Smooth muscle cell (in vitro differentiated cells): ENCODE measurements at regions not wholly inside any gene's neighbourhood (a gene's known extent, or its start where the extent isn't known, plus 50 kb on each side); places are given as distances from the start of the nearest gene placed in this dataset.

Source experiments
- DNase-seq: peaks from one replicate; lab custom pipeline; 2025; ENCODE audit not compliant: unreplicated experiment; lab: John Stamatoyannopoulos, UW
- H2AFZ ChIP-seq: fragments of 200-600 bp; sonication (generic); 2 replicates; pipeline ENCODE4 v1.6.0; 2016; ENCODE audit warnings: antibody characterized with exemption, low read depth, mild to moderate bottlenecking
- H3F3A ChIP-seq: fragments of 200-600 bp; sonication (generic); 2 replicates; pipeline ENCODE4 v1.6.0; 2017; ENCODE audit warnings: antibody characterized with exemption, low read depth
- H3K27ac ChIP-seq: fragments of 200-600 bp; sonication (generic); 2 replicates; pipeline ENCODE4 v1.5.1; 2016; ENCODE audit warnings: low read depth, mild to moderate bottlenecking
- H3K27me3 ChIP-seq: fragments of 200-600 bp; sonication (generic); 2 replicates; pipeline ENCODE4 v1.6.1; 2016; ENCODE audit warnings: low read depth, mild to moderate bottlenecking
- H3K36me3 ChIP-seq: fragments of 200-600 bp; sonication (generic); 2 replicates; pipeline ENCODE4 v1.5.1; 2016; ENCODE audit warnings: low read depth
- H3K4me1 ChIP-seq: fragments of 200-600 bp; sonication (generic); 2 replicates; pipeline ENCODE4 v1.5.1; 2016; ENCODE audit warnings: low read depth
- H3K4me2 ChIP-seq: fragments of 200-600 bp; sonication (generic); 2 replicates; pipeline ENCODE4 v1.6.0; 2016; ENCODE audit warnings: mild to moderate bottlenecking
- H3K4me3 ChIP-seq: fragments of 200-600 bp; sonication (generic); 2 replicates; pipeline ENCODE4 v1.5.1; 2016; ENCODE audit warnings: mild to moderate bottlenecking
- H3K79me2 ChIP-seq: fragments of 200-600 bp; sonication (generic); 2 replicates; pipeline ENCODE4 v1.6.0; 2016; ENCODE audit warnings: low read depth, mild to moderate bottlenecking
- H3K9ac ChIP-seq: fragments of 200-600 bp; sonication (generic); 2 replicates; pipeline ENCODE4 v1.6.0; 2016; ENCODE audit warnings: low read depth
- H3K9me3 ChIP-seq: fragments of 200-600 bp; sonication (generic); replicated peaks from 2 replicates; pipeline ENCODE4 v1.5.1; 2016; ENCODE audit warnings: low read depth
- H4K20me1 ChIP-seq: fragments of 200-600 bp; sonication (generic); 2 replicates; pipeline ENCODE4 v1.6.0; 2016; ENCODE audit warnings: low read depth
- WGBS: methylation state at CpG from one replicate; pipeline ENCODE4 v1.1.7; 2016; ENCODE audit warnings: low lambda C conversion rate; 5-methylcytosine and 5-hydroxymethylcytosine counted together
- TF ChIP-seq, protein P1 (sequence below): fragments of 200-600 bp; sonication (generic); IDR thresholded peaks from 2 replicates; pipeline ENCODE4 v1.5.1; 2017; ENCODE audit warnings: borderline replicate concordance, mild to moderate bottlenecking, antibody characterized with exemption; ENCODE audit not compliant: insufficient read depth, poor library complexity, severe bottlenecking

DNA sequence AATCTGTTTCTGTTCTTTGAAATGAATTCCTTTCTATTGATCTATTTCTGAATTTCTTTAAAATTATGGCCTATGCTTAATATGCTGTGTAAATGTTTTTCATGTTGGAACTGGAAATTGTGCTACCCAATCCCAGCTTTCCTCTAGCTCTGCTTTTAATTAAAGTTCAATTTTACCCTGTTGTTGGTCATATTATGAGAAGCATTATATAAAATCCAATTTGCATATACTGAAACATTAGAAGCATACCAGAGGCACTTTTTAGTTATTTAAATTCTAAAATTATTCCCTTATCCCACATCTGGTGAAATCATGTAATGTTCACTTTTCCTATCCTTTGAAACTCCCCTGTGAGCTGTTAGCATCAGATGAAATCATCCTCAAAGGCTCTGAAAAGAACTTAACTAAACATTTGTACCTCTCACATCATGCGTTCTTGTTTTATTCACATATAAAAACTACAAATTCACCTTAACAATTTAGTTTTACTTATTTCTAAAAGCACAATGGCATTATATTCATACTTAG, 160.6 kb upstream of the COL21A1 start:
- H3K4me1 ChIP-seq: no peaks in the 10 kb centered on the region
- no peak for DNase-seq
- TF ChIP-seq, protein P1, sequence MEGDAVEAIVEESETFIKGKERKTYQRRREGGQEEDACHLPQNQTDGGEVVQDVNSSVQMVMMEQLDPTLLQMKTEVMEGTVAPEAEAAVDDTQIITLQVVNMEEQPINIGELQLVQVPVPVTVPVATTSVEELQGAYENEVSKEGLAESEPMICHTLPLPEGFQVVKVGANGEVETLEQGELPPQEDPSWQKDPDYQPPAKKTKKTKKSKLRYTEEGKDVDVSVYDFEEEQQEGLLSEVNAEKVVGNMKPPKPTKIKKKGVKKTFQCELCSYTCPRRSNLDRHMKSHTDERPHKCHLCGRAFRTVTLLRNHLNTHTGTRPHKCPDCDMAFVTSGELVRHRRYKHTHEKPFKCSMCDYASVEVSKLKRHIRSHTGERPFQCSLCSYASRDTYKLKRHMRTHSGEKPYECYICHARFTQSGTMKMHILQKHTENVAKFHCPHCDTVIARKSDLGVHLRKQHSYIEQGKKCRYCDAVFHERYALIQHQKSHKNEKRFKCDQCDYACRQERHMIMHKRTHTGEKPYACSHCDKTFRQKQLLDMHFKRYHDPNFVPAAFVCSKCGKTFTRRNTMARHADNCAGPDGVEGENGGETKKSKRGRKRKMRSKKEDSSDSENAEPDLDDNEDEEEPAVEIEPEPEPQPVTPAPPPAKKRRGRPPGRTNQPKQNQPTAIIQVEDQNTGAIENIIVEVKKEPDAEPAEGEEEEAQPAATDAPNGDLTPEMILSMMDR: no peak
- no peak overlapping the region for H3K9ac ChIP-seq
- no peaks in the 10 kb centered on the region for H3K79me2 ChIP-seq
- H3K4me3 ChIP-seq: no peak overlapping the region
- no peaks in the 10 kb centered on the region for H3K9me3 ChIP-seq
- H2AFZ ChIP-seq: no peak overlapping the region
- no peaks in the 10 kb centered on the region for H3F3A ChIP-seq
- no peak overlapping the region for H3K4me2 ChIP-seq
- no peaks in the 10 kb centered on the region for H3K27me3 ChIP-seq
- no peaks in the 10 kb centered on the region for H3K36me3 ChIP-seq
- no peaks in the 10 kb centered on the region for H4K20me1 ChIP-seq
- H3K27ac ChIP-seq: no peak overlapping the region
- 95% methylated on average over 1 of the region's 1 CpG for WGBS

DNA sequence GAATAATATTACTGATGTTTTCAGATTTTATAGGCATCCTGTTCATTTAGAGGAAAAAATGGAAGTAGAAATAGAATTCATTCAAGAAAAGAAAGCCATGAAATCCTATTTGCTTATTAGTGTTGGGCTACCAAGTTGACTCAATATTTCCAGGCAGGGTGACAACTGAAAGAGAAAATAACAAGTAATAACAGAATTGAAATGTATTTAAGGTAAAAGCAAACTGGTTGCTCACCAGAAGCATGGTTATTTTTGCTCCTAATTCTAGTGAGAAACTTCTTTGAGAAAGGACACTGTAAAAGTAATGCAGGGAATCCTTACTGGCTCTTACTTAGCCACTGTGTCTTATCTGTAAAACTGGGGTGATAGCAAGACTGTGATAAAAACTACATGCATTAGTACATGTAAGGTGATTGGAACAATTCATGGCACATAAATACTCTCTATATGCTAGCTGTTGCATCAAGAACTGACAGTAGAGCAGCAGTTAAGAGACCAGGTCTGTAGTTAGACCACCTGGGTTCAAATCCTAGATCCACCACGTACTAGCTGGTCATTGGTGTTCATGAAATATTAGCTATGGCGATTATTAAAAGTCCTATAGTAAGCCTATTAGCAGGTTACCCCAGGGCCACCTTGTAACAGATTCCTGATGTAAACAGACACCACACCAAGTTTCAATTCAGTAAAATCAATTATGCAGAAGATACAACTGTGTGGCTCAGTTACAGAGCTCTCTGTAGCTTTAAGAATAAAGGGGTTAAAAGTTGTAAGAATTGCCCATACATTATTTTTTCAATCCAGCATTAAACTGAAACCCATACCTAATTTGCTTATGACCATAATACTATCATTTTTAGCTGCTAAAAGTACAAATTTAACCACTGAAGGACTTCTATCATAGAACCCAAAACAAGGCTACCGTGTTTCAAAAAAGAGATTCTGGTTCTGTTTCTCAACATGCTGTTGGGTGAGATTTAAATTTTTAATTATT, 159.2 kb upstream of the COL21A1 start:
- TF ChIP-seq, protein P1: no peak
- Histone ChIP-seq H2AFZ (no peak overlapping the region), H3K79me2 (no peaks in the 10 kb centered on the region), H3K36me3 (no peaks in the 10 kb centered on the region), H4K20me1 (no peaks in the 10 kb centered on the region), H3F3A (no peaks in the 10 kb centered on the region), H3K4me1 (no peaks in the 10 kb centered on the region), H3K27ac (no peak overlapping the region), H3K9me3 (no peaks in the 10 kb centered on the region), H3K4me3 (no peak overlapping the region), H3K4me2 (no peak overlapping the region), H3K27me3 (no peaks in the 10 kb centered on the region), H3K9ac (no peak overlapping the region)
- no peak for DNase-seq
- WGBS: 93% methylated on average over 3 of the region's 3 CpGs

DNA sequence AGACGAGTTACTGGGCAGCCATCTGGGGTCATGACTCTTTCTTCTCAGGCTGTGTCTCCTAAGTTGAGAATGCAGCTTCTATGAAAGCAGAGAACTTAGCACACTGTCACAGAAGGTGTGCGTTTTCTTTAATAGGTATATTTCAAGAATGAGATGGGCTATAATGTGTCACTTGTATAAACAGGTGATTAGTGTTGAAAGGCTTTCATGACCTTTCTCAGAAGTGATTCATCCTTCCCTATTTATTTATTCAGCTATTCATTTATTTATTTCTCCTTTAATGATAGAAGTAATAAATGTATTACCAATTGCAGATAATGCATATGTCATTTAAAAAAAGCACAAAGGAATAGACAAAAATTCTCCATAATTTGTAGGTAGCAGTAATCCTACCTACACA, 157.2 kb upstream of the COL21A1 start:
- TF ChIP-seq, protein P1: no peak
- Histone ChIP-seq H3K4me3 (no peak overlapping the region), H3F3A (no peaks in the 10 kb centered on the region), H3K9ac (no peak overlapping the region), H3K27ac (no peak overlapping the region), H3K79me2 (no peaks in the 10 kb centered on the region), H2AFZ (no peak overlapping the region), H3K36me3 (no peaks in the 10 kb centered on the region), H3K4me2 (no peak overlapping the region), H3K9me3 (no peaks in the 10 kb centered on the region), H4K20me1 (no peaks in the 10 kb centered on the region), H3K27me3 (no peaks in the 10 kb centered on the region), H3K4me1 (no peaks in the 10 kb centered on the region)
- WGBS: 91% methylated on average over 2 of the region's 2 CpGs
- no peak for DNase-seq
